K562 (cell line): ENCODE measurements at regions not wholly inside any gene's neighbourhood (a gene's known extent, or its start where the extent isn't known, plus 50 kb on each side); places are given as distances from the start of the nearest gene placed in this dataset.

Source experiments
- ATAC-seq: fragments of 200-7000 bp; cut with Tn5 transposase; 3 replicates; pipeline ENCODE4 v1.9.1; 2020; ENCODE audit warnings: moderate library complexity
- BruUV-seq: library from RNA; stranded (reverse); fragments of 400-500 nt; replicated peaks from 2 replicates; lab custom pipeline; 2021; lab: Mats Ljungman, UMichigan
- CTCF ChIA-PET: fragments of 300-600 bp; formaldehyde crosslinking; extraction: SDS; loops from one replicate; lab custom pipeline; 2021; ENCODE audit warnings: low intra/inter-chr PET ratio; lab: Yijun Ruan, JAX
- POLR2A ChIA-PET: fragments of 300-600, 350-650 bp; sonication (Branson Sonifier 250); formaldehyde crosslinking; extraction: SDS; loops from one replicate; lab custom pipeline; 2021; ENCODE audit warnings: antibody characterized with exemption, inconsistent platforms; lab: Yijun Ruan, JAX
- DNase-seq, 4 experiments: peaks; one replicate each; pipeline versions ENCODE4 v3.0.0 to v3.0.0-alpha.2; 2011 to 2018; ENCODE audit warnings: low spot score in 3 of 4, mixed read lengths in 3 of 4; ENCODE audit errors: extremely low read depth in 1 of 4
- FAIRE-seq: peaks from 2 replicates; lab custom pipeline; 2011; peaks lifted over from hg19 to GRCh38; lab: Jason Lieb, UNC
- H2AFZ ChIP-seq: 2 replicates; pipeline ENCODE4 v1.6.0; 2011; ENCODE audit warnings: low read depth, low read length, control low read depth, inconsistent platforms
- H3K27ac ChIP-seq: fragments of 200-600 bp; 3 replicates; pipeline ENCODE4 v1.8.0; 2011; ENCODE audit warnings: low read depth, mild to moderate bottlenecking, control low read depth, inconsistent platforms, low read length, moderate library complexity, mixed read lengths; ENCODE audit errors: extremely low read depth
- H3K27me3 ChIP-seq, 2 experiments: fragments of 300-600 bp in 1 of 2; 2 replicates in 1 of 2; 3 replicates in 1 of 2; pipeline versions ENCODE4 v1.6.0 to v1.8.0; 2011; ENCODE audit warnings: inconsistent platforms in 2 of 2, low read length in 2 of 2, mild to moderate bottlenecking in 1 of 2, mixed read lengths in 1 of 2, moderate library complexity in 1 of 2; ENCODE audit not compliant: control insufficient read depth in 2 of 2, insufficient read depth in 2 of 2
- H3K36me3 ChIP-seq: fragments of 300-600 bp; 3 replicates; pipeline ENCODE4 v1.8.0; 2011; ENCODE audit warnings: mild to moderate bottlenecking, low read length, inconsistent platforms; ENCODE audit not compliant: control insufficient read depth, insufficient read depth
- H3K4me1 ChIP-seq, 2 experiments: fragments of 200-600 bp in 1 of 2; replicated peaks in 1 of 2; 2 replicates in 1 of 2; 3 replicates in 1 of 2; pipeline versions ENCODE4 v1.5.1 to v1.8.0; 2011; ENCODE audit warnings: inconsistent platforms in 2 of 2, low read length in 2 of 2, mild to moderate bottlenecking in 1 of 2, mixed read lengths in 1 of 2, moderate library complexity in 1 of 2; ENCODE audit not compliant: control insufficient read depth in 2 of 2, insufficient read depth in 2 of 2
- H3K4me2 ChIP-seq: 2 replicates; pipeline ENCODE4 v1.6.1; 2011; ENCODE audit warnings: low read length, control low read depth, inconsistent platforms, mixed read lengths; ENCODE audit not compliant: insufficient read depth
- H3K4me3 ChIP-seq: fragments of 200-600 bp; sonication (generic), shearing (Covaris generic); 2 replicates; pipeline ENCODE4 v1.5.1; 2016; ENCODE audit warnings: control low read depth, inconsistent platforms
- H3K79me2 ChIP-seq: fragments of 200-600 bp; 3 replicates; pipeline ENCODE4 v1.8.0; 2011; ENCODE audit warnings: low read length, inconsistent platforms; ENCODE audit not compliant: control insufficient read depth, insufficient read depth
- H3K9ac ChIP-seq, 2 experiments: 2 replicates each; pipeline versions ENCODE4 v1.6.0 to v1.6.1; 2011; ENCODE audit warnings: low read depth in 2 of 2, low read length in 2 of 2, control low read depth in 1 of 2, inconsistent platforms in 1 of 2, mild to moderate bottlenecking in 1 of 2, mixed read lengths in 1 of 2; ENCODE audit not compliant: insufficient read depth in 1 of 2
- H3K9me1 ChIP-seq: one replicate; pipeline ENCODE4 v1.6.0; 2011; ENCODE audit warnings: inconsistent platforms, mild to moderate bottlenecking, low read length, moderate library complexity; ENCODE audit not compliant: control insufficient read depth, insufficient read depth
- H3K9me3 ChIP-seq: replicated peaks from 2 replicates; pipeline ENCODE4 v1.5.1; 2011; ENCODE audit warnings: low read depth, low read length, inconsistent platforms; ENCODE audit not compliant: control insufficient read depth, insufficient read depth
- H4K20me1 ChIP-seq: replicated peaks from 2 replicates; pipeline ENCODE4 v1.6.1; 2011; ENCODE audit warnings: low read length, inconsistent platforms, mixed read lengths; ENCODE audit not compliant: control insufficient read depth, insufficient read depth
- SMAD2 ChIP-seq: fragments of 150-350 bp; IDR thresholded peaks from 2 replicates; pipeline ENCODE4 v1.6.1; 2014; ENCODE audit warnings: low read depth, mild to moderate bottlenecking, low read length
- SRF ChIP-seq, 2 experiments: fragments of 250-450, 450-650 bp in 1 of 2; sonication (Bioruptor Pico) in 1 of 2; sonication (generic) in 1 of 2; formaldehyde crosslinking; IDR thresholded peaks; 2 replicates each; pipeline versions ENCODE4 v1.5.0 to v1.5.1; 2020 to 2022; ENCODE audit warnings: mild to moderate bottlenecking in 1 of 2, missing genetic modification reagents in 1 of 2
- TCF3 ChIP-seq: sonication (generic); formaldehyde crosslinking; IDR thresholded peaks from 2 replicates; pipeline ENCODE4 v1.4.0; 2020; ENCODE audit warnings: mild to moderate bottlenecking, missing genetic modification reagents
- YBX1 ChIP-seq: fragments of 450-650 bp; IDR thresholded peaks from 2 replicates; pipeline ENCODE4 v1.7.1; 2016; ENCODE audit warnings: mild to moderate bottlenecking
- ZNF449 ChIP-seq: fragments of 250-450 bp; sonication (Bioruptor Pico); IDR thresholded peaks from 2 replicates; pipeline ENCODE4 v1.8.0; 2022; ENCODE audit warnings: moderate library complexity, mild to moderate bottlenecking, inconsistent platforms
- WGBS: fragments of 100-300 bp; shearing (Covaris generic); methylation state at CpG from one replicate; pipeline ENCODE4 v1.1.6; 2016; ENCODE audit warnings: low coverage, mixed read lengths; ENCODE audit not compliant: insufficient coverage; ENCODE audit errors: missing lambda C conversion rate; 5-methylcytosine and 5-hydroxymethylcytosine counted together
- in situ Hi-C: fragments of 300-500 bp; cut with MboI; formaldehyde crosslinking; loops from 4 replicates; pipeline ENCODE4 v1.15.0; 2018; ENCODE audit warnings: inconsistent platforms, mixed read lengths
- intact Hi-C: fragments of 100-400 bp; cut with micrococcal nuclease; formaldehyde crosslinking; loops from 2 replicates; pipeline ENCODE4 v1.14.2; 2022
- TF ChIP-seq, protein P1 (sequence below): fragments of 450-650 bp; formaldehyde crosslinking; IDR thresholded peaks from 2 replicates; pipeline ENCODE4 v1.4.0; 2020; ENCODE audit warnings: mild to moderate bottlenecking, mixed read lengths
- TF ChIP-seq, protein P2 (sequence below): fragments of 250-450 bp; sonication (Bioruptor Pico); IDR thresholded peaks from 2 replicates; pipeline ENCODE4 v1.5.0; 2021
- TF ChIP-seq, protein P3 (sequence below): fragments of 200-800 bp; sonication (Bioruptor generic); IDR thresholded peaks from 2 replicates; pipeline ENCODE4 v1.6.1; 2016; ENCODE audit warnings: missing genetic modification characterization, missing compliant biosample characterization
- TF ChIP-seq, protein P4 (sequence below): fragments of 450-650 bp; IDR thresholded peaks from 2 replicates; pipeline ENCODE4 v1.6.1; 2016; ENCODE audit warnings: mild to moderate bottlenecking
- TF ChIP-seq, protein P5 (sequence below): sonication (generic); formaldehyde crosslinking; IDR thresholded peaks from 2 replicates; pipeline ENCODE4 v1.8.1; 2023; ENCODE audit warnings: mild to moderate bottlenecking, missing genetic modification reagents

DNA sequence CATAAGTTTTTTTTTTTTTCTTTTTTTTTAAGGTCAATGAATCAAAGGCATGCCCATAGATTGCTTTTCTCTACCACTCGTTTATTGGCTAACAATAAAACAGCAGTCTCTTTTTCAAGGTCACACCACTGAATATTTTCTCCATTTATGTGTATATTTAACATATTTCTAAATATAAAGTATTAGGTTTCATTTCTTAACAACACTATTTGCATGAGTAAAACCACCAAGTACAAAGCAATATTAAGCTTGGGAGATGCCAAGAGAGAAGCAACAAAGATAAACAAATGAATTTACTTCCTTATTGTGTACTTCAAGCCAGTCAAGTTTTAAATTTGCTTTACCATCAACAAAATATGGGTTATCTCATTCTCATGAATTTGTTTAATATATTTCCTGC, 708.9 kb upstream of the CCDC179 start:
- ChIA-PET CTCF (no interaction called here), POLR2A (no interaction called here)
- Histone ChIP-seq H3K4me1 (no peaks in the 10 kb centered on the region), H3K9me1 (no peaks in the 10 kb centered on the region), H2AFZ (no peak overlapping the region), H3K79me2 (no peaks in the 10 kb centered on the region), H3K27me3 (no peaks in the 10 kb centered on the region), H3K9ac (no peak overlapping the region), H3K4me3 (no peak overlapping the region), H4K20me1 (no peaks in the 10 kb centered on the region), H3K9me3 (no peaks in the 10 kb centered on the region), H3K4me2 (no peak overlapping the region), H3K36me3 (no peaks in the 10 kb centered on the region), H3K27ac (no peak overlapping the region)
- DNase-seq (no peak), ATAC-seq (no peak), FAIRE-seq (no peak)
- WGBS = 0% methylated on average over 1 of the region's 1 CpG
- no TSS peak for BruUV-seq
- in situ Hi-C loops = no loop called here
- intact Hi-C loops = no loop called here
- TF ChIP-seq ZNF449 (CRISPR knock-in tag) (no peak), SRF (CRISPR knock-in tag; IDR thresholded peaks at IDR 0.05) (no peak), YBX1 (no peak), SMAD2 (no peak), TCF3 (no peak)
- TF ChIP-seq, protein P1, sequence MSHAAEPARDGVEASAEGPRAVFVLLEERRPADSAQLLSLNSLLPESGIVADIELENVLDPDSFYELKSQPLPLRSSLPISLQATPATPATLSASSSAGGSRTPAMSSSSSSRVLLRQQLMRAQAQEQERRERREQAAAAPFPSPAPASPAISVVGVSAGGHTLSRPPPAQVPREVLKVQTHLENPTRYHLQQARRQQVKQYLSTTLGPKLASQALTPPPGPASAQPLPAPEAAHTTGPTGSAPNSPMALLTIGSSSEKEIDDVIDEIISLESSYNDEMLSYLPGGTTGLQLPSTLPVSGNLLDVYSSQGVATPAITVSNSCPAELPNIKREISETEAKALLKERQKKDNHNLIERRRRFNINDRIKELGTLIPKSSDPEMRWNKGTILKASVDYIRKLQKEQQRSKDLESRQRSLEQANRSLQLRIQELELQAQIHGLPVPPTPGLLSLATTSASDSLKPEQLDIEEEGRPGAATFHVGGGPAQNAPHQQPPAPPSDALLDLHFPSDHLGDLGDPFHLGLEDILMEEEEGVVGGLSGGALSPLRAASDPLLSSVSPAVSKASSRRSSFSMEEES (CRISPR knock-in tag) = no peak
- TF ChIP-seq, protein P2, sequence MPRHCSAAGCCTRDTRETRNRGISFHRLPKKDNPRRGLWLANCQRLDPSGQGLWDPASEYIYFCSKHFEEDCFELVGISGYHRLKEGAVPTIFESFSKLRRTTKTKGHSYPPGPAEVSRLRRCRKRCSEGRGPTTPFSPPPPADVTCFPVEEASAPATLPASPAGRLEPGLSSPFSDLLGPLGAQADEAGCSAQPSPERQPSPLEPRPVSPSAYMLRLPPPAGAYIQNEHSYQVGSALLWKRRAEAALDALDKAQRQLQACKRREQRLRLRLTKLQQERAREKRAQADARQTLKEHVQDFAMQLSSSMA (CRISPR knock-in tag) = no peak
- TF ChIP-seq, protein P3, sequence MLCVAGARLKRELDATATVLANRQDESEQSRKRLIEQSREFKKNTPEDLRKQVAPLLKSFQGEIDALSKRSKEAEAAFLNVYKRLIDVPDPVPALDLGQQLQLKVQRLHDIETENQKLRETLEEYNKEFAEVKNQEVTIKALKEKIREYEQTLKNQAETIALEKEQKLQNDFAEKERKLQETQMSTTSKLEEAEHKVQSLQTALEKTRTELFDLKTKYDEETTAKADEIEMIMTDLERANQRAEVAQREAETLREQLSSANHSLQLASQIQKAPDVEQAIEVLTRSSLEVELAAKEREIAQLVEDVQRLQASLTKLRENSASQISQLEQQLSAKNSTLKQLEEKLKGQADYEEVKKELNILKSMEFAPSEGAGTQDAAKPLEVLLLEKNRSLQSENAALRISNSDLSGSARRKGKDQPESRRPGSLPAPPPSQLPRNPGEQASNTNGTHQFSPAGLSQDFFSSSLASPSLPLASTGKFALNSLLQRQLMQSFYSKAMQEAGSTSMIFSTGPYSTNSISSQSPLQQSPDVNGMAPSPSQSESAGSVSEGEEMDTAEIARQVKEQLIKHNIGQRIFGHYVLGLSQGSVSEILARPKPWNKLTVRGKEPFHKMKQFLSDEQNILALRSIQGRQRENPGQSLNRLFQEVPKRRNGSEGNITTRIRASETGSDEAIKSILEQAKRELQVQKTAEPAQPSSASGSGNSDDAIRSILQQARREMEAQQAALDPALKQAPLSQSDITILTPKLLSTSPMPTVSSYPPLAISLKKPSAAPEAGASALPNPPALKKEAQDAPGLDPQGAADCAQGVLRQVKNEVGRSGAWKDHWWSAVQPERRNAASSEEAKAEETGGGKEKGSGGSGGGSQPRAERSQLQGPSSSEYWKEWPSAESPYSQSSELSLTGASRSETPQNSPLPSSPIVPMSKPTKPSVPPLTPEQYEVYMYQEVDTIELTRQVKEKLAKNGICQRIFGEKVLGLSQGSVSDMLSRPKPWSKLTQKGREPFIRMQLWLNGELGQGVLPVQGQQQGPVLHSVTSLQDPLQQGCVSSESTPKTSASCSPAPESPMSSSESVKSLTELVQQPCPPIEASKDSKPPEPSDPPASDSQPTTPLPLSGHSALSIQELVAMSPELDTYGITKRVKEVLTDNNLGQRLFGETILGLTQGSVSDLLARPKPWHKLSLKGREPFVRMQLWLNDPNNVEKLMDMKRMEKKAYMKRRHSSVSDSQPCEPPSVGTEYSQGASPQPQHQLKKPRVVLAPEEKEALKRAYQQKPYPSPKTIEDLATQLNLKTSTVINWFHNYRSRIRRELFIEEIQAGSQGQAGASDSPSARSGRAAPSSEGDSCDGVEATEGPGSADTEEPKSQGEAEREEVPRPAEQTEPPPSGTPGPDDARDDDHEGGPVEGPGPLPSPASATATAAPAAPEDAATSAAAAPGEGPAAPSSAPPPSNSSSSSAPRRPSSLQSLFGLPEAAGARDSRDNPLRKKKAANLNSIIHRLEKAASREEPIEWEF (CRISPR knock-in tag) = no peak
- TF ChIP-seq, protein P4, sequence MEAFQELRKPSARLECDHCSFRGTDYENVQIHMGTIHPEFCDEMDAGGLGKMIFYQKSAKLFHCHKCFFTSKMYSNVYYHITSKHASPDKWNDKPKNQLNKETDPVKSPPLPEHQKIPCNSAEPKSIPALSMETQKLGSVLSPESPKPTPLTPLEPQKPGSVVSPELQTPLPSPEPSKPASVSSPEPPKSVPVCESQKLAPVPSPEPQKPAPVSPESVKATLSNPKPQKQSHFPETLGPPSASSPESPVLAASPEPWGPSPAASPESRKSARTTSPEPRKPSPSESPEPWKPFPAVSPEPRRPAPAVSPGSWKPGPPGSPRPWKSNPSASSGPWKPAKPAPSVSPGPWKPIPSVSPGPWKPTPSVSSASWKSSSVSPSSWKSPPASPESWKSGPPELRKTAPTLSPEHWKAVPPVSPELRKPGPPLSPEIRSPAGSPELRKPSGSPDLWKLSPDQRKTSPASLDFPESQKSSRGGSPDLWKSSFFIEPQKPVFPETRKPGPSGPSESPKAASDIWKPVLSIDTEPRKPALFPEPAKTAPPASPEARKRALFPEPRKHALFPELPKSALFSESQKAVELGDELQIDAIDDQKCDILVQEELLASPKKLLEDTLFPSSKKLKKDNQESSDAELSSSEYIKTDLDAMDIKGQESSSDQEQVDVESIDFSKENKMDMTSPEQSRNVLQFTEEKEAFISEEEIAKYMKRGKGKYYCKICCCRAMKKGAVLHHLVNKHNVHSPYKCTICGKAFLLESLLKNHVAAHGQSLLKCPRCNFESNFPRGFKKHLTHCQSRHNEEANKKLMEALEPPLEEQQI = no peak
- TF ChIP-seq, protein P5, sequence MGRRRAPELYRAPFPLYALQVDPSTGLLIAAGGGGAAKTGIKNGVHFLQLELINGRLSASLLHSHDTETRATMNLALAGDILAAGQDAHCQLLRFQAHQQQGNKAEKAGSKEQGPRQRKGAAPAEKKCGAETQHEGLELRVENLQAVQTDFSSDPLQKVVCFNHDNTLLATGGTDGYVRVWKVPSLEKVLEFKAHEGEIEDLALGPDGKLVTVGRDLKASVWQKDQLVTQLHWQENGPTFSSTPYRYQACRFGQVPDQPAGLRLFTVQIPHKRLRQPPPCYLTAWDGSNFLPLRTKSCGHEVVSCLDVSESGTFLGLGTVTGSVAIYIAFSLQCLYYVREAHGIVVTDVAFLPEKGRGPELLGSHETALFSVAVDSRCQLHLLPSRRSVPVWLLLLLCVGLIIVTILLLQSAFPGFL = no peak
